GM10266 (cell line): ENCODE measurements at regions not wholly inside any gene's neighbourhood (a gene's known extent, or its start where the extent isn't known, plus 50 kb on each side); places are given as distances from the start of the nearest gene placed in this dataset.

Source experiments
- DNase-seq: peaks from one replicate; pipeline ENCODE4 v3.0.0; 2012; ENCODE audit errors: extremely low spot score
- TF ChIP-seq, protein P1 (sequence below): IDR thresholded peaks from 2 replicates; pipeline ENCODE4 v1.5.1; 2012; ENCODE audit warnings: mild to moderate bottlenecking, low read depth; ENCODE audit not compliant: control insufficient read depth, insufficient read depth; ENCODE audit errors: missing control alignments

DNA sequence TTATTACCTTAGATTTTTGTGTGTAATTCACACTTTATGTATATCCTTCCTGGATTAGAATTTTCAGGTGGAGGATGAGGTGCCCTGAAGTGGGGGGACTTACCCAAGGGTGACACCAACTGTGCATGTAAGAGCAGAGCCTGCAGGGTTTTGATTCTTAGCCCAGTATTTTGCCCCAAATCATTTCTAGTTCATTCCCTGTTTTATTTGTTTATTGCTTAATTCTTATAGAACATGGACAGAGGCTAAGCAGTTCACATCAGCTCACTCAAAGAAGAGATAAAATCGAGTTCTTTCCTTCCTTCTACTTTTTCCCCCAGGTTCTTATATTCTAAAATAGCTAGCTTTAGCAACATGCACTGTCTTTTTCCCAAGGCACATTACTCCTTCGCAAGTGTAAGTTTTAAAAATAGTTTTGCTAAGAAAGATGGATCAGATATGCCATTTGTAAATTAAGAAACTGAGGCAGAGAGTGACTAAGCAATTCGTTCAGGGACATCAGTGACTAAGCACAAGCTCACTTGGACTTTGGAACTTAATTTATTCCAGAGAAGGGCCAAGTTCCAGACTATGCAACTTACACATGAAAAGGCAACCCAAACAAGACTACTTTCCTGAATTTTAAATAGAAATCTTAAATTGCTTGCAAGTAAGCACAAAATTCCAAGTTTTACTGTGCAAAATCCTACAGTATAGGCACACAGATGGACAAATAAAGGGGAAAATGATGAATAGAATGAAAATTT lies 427.9 kb upstream of the POU3F3 start:
- TF ChIP-seq, protein P1, sequence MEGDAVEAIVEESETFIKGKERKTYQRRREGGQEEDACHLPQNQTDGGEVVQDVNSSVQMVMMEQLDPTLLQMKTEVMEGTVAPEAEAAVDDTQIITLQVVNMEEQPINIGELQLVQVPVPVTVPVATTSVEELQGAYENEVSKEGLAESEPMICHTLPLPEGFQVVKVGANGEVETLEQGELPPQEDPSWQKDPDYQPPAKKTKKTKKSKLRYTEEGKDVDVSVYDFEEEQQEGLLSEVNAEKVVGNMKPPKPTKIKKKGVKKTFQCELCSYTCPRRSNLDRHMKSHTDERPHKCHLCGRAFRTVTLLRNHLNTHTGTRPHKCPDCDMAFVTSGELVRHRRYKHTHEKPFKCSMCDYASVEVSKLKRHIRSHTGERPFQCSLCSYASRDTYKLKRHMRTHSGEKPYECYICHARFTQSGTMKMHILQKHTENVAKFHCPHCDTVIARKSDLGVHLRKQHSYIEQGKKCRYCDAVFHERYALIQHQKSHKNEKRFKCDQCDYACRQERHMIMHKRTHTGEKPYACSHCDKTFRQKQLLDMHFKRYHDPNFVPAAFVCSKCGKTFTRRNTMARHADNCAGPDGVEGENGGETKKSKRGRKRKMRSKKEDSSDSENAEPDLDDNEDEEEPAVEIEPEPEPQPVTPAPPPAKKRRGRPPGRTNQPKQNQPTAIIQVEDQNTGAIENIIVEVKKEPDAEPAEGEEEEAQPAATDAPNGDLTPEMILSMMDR = no peak
- DNase-seq = no peak

DNA sequence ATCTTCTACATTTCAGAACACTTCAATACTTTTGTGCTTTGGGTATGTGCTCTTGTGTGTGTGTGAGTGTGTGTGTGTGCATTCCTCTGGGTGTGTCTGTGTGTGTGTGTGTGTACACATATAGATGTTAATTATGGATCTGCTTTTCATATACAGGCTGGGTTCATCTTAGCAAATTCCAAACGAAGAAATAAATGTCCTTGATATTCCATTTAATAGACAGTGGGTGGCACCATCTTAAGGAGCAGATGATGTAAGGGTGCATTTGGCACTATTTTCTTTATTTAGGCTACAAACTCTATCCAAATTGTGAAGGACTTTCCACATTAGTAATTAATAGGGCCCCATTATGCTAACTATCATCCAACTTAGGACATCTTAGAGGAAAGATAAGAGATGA lies 425.8 kb upstream of the POU3F3 start:
- DNase-seq = no peak
- TF ChIP-seq, protein P1 = no peak

DNA sequence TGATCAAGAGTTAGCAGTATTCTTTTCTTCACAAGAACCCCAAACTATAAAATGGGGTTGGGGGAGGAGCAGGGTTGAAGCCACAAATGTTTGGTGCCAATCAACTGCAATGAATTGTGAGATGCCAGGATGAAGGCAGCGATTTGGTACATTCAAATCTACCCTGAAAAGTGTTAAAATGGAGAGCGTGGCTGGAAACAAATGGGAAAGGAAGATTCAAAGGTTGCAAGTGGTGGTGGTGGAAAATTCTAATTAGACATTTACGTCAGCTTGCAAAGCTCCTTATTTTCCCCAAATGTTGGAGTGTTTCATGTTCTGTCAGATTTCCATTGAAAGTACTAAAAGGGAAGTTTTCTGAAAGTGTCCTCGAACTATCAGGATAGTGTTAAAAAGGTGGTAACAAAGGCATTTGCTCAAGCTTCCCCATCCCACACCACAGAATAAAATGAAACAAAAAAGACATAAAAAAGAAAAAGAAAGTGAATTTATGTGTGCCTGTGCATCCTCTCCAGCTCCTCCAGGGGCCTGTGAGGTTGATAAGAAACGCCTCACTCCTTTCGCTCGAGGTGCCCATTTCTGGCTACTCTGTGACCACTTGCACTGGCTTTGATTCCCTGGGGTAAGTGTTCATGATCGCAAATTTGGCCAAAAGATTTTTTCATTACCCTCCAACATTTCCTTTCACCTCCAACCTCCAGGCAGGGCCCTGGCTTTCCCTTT lies 424.1 kb upstream of the POU3F3 start:
- no peak for DNase-seq
- TF ChIP-seq, protein P1 = no peak

DNA sequence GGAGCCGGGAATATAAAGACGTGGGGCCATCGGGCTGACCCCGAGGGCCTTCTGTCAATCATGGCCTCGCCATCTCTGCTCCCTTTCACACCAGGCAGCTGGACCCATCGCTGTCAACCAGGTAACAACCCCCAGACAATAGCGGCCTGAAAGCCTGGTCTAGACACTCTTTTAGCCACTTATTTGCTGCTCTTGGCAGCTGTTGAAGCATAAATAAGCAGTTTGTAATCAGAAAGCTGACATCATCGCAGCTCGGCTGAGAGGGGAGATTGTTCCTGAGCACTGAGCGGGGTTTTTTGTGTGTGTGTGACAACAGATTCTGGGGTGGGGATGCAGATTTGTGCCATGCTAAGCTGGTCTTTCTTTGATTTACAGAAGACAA lies 423.6 kb upstream of the POU3F3 start:
- TF ChIP-seq, protein P1 = no peak

DNA sequence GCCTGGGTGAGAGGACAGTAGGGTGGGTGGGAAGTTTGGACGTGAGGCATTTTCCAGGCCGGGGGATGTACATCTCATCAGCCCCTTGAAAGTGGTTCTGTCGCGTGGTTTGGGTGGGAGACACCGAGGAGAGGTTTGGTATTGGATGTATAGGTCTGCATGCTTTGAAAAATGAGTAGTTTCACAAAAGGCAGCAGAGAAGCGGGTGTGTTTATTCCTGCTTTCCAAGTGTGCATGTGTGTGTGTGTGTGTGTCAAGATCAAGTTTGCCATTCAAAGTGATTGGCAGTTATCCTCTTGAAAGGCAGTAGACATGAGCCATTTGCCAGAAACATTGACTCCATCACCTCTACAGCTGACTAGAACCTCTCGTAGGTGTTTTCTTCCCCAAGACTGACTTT lies 423.1 kb upstream of the POU3F3 start:
- no peak for DNase-seq
- TF ChIP-seq, protein P1 = no peak

More for the DNA sequence above, 423.6 kb upstream of the POU3F3 start:
- no peak for DNase-seq

DNA sequence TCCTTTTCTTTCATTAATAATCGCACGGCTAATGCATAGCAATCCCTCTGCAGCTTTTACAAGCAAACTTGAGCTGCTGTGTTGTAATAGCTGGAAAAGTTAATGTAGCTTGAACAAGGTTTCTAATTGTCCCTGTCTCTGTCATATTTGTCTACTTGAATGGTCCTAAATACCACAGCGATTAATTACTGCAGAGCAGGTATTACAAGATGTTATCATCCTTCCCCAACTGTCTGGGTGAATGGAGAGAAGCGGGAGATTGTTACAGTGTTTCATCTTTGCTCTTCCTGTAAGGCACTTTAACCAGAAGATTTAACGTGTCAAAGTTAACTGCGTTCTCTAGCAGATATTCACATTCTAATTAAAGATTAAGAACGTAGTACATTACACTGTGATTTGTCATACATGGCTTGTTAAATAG lies 422.2 kb upstream of the POU3F3 start:
- TF ChIP-seq, protein P1 = no peak
- no peak for DNase-seq

DNA sequence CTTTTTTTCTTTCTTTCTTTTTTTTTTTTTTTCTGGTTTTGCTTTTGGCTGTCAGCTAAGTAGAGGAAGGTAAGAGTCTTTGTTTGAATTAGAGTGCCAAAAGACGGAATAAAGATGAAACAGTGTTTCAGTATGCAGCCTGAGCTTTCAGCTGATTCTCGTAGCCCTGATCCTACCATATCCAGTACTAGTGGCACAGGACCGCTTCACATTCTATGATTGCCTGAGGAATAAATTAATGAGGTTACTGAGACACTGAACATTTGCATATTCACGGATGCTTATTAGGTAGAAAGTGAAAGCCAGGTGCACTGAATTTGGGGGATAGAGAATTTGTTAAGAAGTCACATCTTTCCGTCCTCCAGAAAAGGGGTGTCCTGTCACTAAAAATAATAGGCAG lies 421.5 kb upstream of the POU3F3 start:
- DNase-seq = no peak
- TF ChIP-seq, protein P1 = no peak
